K562 (cell line): ENCODE measurements at regions not wholly inside any gene's neighbourhood (a gene's known extent, or its start where the extent isn't known, plus 50 kb on each side); places are given as distances from the start of the nearest gene placed in this dataset.

Source experiments
- ATAC-seq: fragments of 200-7000 bp; cut with Tn5 transposase; 3 replicates; pipeline ENCODE4 v1.9.1; 2020; ENCODE audit warnings: moderate library complexity
- BruUV-seq: library from RNA; stranded (reverse); fragments of 400-500 nt; replicated peaks from 2 replicates; lab custom pipeline; 2021; lab: Mats Ljungman, UMichigan
- CTCF ChIA-PET: fragments of 300-600 bp; formaldehyde crosslinking; extraction: SDS; loops from one replicate; lab custom pipeline; 2021; ENCODE audit warnings: low intra/inter-chr PET ratio; lab: Yijun Ruan, JAX
- POLR2A ChIA-PET: fragments of 300-600, 350-650 bp; sonication (Branson Sonifier 250); formaldehyde crosslinking; extraction: SDS; loops from one replicate; lab custom pipeline; 2021; ENCODE audit warnings: antibody characterized with exemption, inconsistent platforms; lab: Yijun Ruan, JAX
- DNase-seq, 4 experiments: peaks; one replicate each; pipeline versions ENCODE4 v3.0.0 to v3.0.0-alpha.2; 2011 to 2018; ENCODE audit warnings: low spot score in 3 of 4, mixed read lengths in 3 of 4; ENCODE audit errors: extremely low read depth in 1 of 4
- FAIRE-seq: peaks from 2 replicates; lab custom pipeline; 2011; peaks lifted over from hg19 to GRCh38; lab: Jason Lieb, UNC
- H2AFZ ChIP-seq: 2 replicates; pipeline ENCODE4 v1.6.0; 2011; ENCODE audit warnings: low read depth, low read length, control low read depth, inconsistent platforms
- H3K27ac ChIP-seq: fragments of 200-600 bp; 3 replicates; pipeline ENCODE4 v1.8.0; 2011; ENCODE audit warnings: low read depth, mild to moderate bottlenecking, control low read depth, inconsistent platforms, low read length, moderate library complexity, mixed read lengths; ENCODE audit errors: extremely low read depth
- H3K27me3 ChIP-seq, 2 experiments: fragments of 300-600 bp in 1 of 2; 2 replicates in 1 of 2; 3 replicates in 1 of 2; pipeline versions ENCODE4 v1.6.0 to v1.8.0; 2011; ENCODE audit warnings: inconsistent platforms in 2 of 2, low read length in 2 of 2, mild to moderate bottlenecking in 1 of 2, mixed read lengths in 1 of 2, moderate library complexity in 1 of 2; ENCODE audit not compliant: control insufficient read depth in 2 of 2, insufficient read depth in 2 of 2
- H3K36me3 ChIP-seq: fragments of 300-600 bp; 3 replicates; pipeline ENCODE4 v1.8.0; 2011; ENCODE audit warnings: mild to moderate bottlenecking, low read length, inconsistent platforms; ENCODE audit not compliant: control insufficient read depth, insufficient read depth
- H3K4me1 ChIP-seq, 2 experiments: fragments of 200-600 bp in 1 of 2; replicated peaks in 1 of 2; 2 replicates in 1 of 2; 3 replicates in 1 of 2; pipeline versions ENCODE4 v1.5.1 to v1.8.0; 2011; ENCODE audit warnings: inconsistent platforms in 2 of 2, low read length in 2 of 2, mild to moderate bottlenecking in 1 of 2, mixed read lengths in 1 of 2, moderate library complexity in 1 of 2; ENCODE audit not compliant: control insufficient read depth in 2 of 2, insufficient read depth in 2 of 2
- H3K4me2 ChIP-seq: 2 replicates; pipeline ENCODE4 v1.6.1; 2011; ENCODE audit warnings: low read length, control low read depth, inconsistent platforms, mixed read lengths; ENCODE audit not compliant: insufficient read depth
- H3K4me3 ChIP-seq: fragments of 200-600 bp; sonication (generic), shearing (Covaris generic); 2 replicates; pipeline ENCODE4 v1.5.1; 2016; ENCODE audit warnings: control low read depth, inconsistent platforms
- H3K79me2 ChIP-seq: fragments of 200-600 bp; 3 replicates; pipeline ENCODE4 v1.8.0; 2011; ENCODE audit warnings: low read length, inconsistent platforms; ENCODE audit not compliant: control insufficient read depth, insufficient read depth
- H3K9ac ChIP-seq, 2 experiments: 2 replicates each; pipeline versions ENCODE4 v1.6.0 to v1.6.1; 2011; ENCODE audit warnings: low read depth in 2 of 2, low read length in 2 of 2, control low read depth in 1 of 2, inconsistent platforms in 1 of 2, mild to moderate bottlenecking in 1 of 2, mixed read lengths in 1 of 2; ENCODE audit not compliant: insufficient read depth in 1 of 2
- H3K9me1 ChIP-seq: one replicate; pipeline ENCODE4 v1.6.0; 2011; ENCODE audit warnings: inconsistent platforms, mild to moderate bottlenecking, low read length, moderate library complexity; ENCODE audit not compliant: control insufficient read depth, insufficient read depth
- H3K9me3 ChIP-seq: replicated peaks from 2 replicates; pipeline ENCODE4 v1.5.1; 2011; ENCODE audit warnings: low read depth, low read length, inconsistent platforms; ENCODE audit not compliant: control insufficient read depth, insufficient read depth
- H4K20me1 ChIP-seq: replicated peaks from 2 replicates; pipeline ENCODE4 v1.6.1; 2011; ENCODE audit warnings: low read length, inconsistent platforms, mixed read lengths; ENCODE audit not compliant: control insufficient read depth, insufficient read depth
- EHMT2 ChIP-seq: fragments of 450-650 bp; IDR thresholded peaks from 2 replicates; pipeline ENCODE4 v1.6.1; 2018; ENCODE audit warnings: antibody characterized with exemption
- FOXP1 ChIP-seq: sonication (generic); formaldehyde crosslinking; IDR thresholded peaks from 2 replicates; pipeline ENCODE4 v1.8.0; 2022; ENCODE audit warnings: mild to moderate bottlenecking, missing genetic modification reagents
- IFI16 ChIP-seq: fragments of 250-450 bp; sonication (Bioruptor Pico); IDR thresholded peaks from 2 replicates; pipeline ENCODE4 v2.1.2; 2022; ENCODE audit warnings: mild to moderate bottlenecking, inconsistent platforms
- PHF20 ChIP-seq: fragments of 450-650 bp; IDR thresholded peaks from 2 replicates; pipeline ENCODE4 v1.6.1; 2018; ENCODE audit not compliant: partially characterized antibody
- RBM22 ChIP-seq: fragments of 200-400 bp; formaldehyde crosslinking; IDR thresholded peaks from 2 replicates; pipeline ENCODE4 v1.6.1; 2018; ENCODE audit warnings: low read length, low read depth; ENCODE audit not compliant: poor library complexity, severe bottlenecking
- RBM34 ChIP-seq: fragments of 200-400 bp; formaldehyde crosslinking; IDR thresholded peaks from 2 replicates; pipeline ENCODE4 v1.6.1; 2018; ENCODE audit warnings: low read length, borderline replicate concordance; ENCODE audit not compliant: insufficient read depth
- ZNF764 ChIP-seq: fragments of 250-450 bp; sonication (Bioruptor Pico); IDR thresholded peaks from 2 replicates; pipeline ENCODE4 v1.4.0; 2020; ENCODE audit warnings: low read depth, mild to moderate bottlenecking, moderate library complexity
- WGBS: fragments of 100-300 bp; shearing (Covaris generic); methylation state at CpG from one replicate; pipeline ENCODE4 v1.1.6; 2016; ENCODE audit warnings: low coverage, mixed read lengths; ENCODE audit not compliant: insufficient coverage; ENCODE audit errors: missing lambda C conversion rate; 5-methylcytosine and 5-hydroxymethylcytosine counted together
- in situ Hi-C: fragments of 300-500 bp; cut with MboI; formaldehyde crosslinking; loops from 4 replicates; pipeline ENCODE4 v1.15.0; 2018; ENCODE audit warnings: inconsistent platforms, mixed read lengths
- intact Hi-C: fragments of 100-400 bp; cut with micrococcal nuclease; formaldehyde crosslinking; loops from 2 replicates; pipeline ENCODE4 v1.14.2; 2022
- TF ChIP-seq, protein P1 (sequence below): fragments of 150-350 bp; conservative IDR thresholded peaks from 2 replicates; pipeline ENCODE4 v1.6.1; 2014; ENCODE audit warnings: low read length
- TF ChIP-seq, protein P2 (sequence below), 2 experiments: fragments of 450-650 bp; formaldehyde crosslinking in 1 of 2; IDR thresholded peaks; 2 replicates each; pipeline versions ENCODE4 v1.4.0 to v1.6.1; 2014 to 2020; ENCODE audit warnings: mild to moderate bottlenecking in 2 of 2, borderline replicate concordance in 1 of 2, low read depth in 1 of 2

DNA sequence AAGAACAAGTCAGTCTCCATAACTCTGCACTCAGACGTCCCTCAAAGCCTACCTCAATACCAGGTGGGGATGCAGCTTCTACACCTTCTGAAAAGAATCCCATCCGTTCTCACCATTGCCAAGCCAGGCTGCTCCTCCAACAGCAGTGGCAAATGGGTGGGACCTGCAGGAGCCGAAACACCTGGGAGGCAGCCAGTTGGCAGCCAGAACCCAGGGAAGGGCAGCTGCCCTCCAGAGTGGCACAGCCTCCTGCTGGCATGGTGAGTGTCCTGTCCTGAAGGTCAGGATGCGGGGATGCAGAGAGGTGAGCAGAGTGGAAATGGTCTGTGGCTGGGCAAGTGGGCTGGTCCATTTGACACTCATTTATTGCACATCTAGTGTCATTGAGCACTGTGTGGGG, 210.6 kb upstream of the CDH4 start (continued):
- TF ChIP-seq, protein P1, sequence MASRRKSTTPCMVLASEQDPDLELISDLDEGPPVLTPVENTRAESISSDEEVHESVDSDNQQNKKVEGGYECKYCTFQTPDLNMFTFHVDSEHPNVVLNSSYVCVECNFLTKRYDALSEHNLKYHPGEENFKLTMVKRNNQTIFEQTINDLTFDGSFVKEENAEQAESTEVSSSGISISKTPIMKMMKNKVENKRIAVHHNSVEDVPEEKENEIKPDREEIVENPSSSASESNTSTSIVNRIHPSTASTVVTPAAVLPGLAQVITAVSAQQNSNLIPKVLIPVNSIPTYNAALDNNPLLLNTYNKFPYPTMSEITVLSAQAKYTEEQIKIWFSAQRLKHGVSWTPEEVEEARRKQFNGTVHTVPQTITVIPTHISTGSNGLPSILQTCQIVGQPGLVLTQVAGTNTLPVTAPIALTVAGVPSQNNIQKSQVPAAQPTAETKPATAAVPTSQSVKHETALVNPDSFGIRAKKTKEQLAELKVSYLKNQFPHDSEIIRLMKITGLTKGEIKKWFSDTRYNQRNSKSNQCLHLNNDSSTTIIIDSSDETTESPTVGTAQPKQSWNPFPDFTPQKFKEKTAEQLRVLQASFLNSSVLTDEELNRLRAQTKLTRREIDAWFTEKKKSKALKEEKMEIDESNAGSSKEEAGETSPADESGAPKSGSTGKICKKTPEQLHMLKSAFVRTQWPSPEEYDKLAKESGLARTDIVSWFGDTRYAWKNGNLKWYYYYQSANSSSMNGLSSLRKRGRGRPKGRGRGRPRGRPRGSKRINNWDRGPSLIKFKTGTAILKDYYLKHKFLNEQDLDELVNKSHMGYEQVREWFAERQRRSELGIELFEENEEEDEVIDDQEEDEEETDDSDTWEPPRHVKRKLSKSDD, result no peak
- TF ChIP-seq FOXP1 (no peak), RBM34 (no peak), IFI16 (CRISPR knock-in tag) (no peak)

DNA sequence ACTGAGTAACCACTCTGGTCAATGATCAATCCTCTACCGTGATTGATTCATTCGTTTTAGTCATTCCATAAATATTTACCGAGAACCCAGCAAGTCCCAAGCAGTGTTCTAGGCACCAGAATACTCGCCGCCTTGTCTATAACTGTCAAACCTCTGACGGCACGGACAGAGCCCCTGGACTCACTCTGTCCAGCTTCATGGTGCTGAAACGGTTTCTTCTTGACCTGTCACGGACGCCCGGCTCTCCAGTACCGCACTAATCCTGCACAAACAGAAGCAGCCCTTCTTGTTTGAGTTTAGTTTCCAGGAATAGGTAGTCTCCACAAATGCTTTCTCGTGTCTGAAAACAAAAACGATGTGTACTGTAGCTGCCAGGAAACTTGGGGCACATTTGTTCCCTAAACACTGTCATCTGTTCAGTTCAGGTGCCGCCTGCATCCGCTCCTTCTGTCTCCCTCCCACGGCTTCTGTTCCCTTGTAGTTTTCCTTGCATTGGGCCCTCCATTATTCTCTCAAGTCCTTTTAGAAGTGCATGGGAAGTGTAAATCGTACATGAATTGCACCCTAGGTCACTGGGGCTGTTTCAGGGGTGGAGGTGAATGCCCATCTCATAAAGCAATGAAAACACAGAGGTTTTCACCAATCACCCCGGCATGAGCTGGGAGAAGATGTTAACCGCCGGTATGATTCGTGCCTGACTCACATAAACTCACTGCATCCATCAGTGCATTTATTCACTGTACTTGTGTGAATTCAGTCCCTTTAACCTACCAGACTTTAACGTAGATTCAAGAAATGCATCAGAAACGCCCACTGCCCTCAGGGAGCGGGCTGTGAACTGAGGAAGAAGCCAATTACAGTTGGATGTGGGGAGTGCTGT, 209.3 kb upstream of the CDH4 start:
- BruUV-seq, result no TSS peak
- ATAC-seq, result no peak
- WGBS, result 0% methylated on average over 25 of the region's 25 CpGs

More for the DNA sequence above, 209.3 kb upstream of the CDH4 start:
- DNase-seq, result peak in 1 of 4 experiments; percentile 1
- no peaks in the 10 kb centered on the region for H3K36me3 ChIP-seq
- CTCF ChIA-PET, result no interaction called here
- no peaks in the 10 kb centered on the region for H3K79me2 ChIP-seq
- H4K20me1 ChIP-seq, result no peaks in the 10 kb centered on the region
- no peak for FAIRE-seq
- in situ Hi-C loops (no loop called here), intact Hi-C loops (no loop called here)
- H3K9me3 ChIP-seq, result no peaks in the 10 kb centered on the region
- peaks cover 0 to 3% of the 10 kb centered on the region in 2 experiments; a peak in 1 of 5 replicates for H3K27me3 ChIP-seq
- H3K27ac ChIP-seq, result no peak overlapping the region
- H3K4me2 ChIP-seq, result no peak overlapping the region
- H3K9me1 ChIP-seq, result no peaks in the 10 kb centered on the region
- H3K9ac ChIP-seq, result no peak overlapping the region
- POLR2A ChIA-PET, result no interaction called here
- no peaks in the 10 kb centered on the region for H3K4me1 ChIP-seq
- H2AFZ ChIP-seq, result no peak overlapping the region
- no peak overlapping the region for H3K4me3 ChIP-seq
- TF ChIP-seq, protein P2, sequence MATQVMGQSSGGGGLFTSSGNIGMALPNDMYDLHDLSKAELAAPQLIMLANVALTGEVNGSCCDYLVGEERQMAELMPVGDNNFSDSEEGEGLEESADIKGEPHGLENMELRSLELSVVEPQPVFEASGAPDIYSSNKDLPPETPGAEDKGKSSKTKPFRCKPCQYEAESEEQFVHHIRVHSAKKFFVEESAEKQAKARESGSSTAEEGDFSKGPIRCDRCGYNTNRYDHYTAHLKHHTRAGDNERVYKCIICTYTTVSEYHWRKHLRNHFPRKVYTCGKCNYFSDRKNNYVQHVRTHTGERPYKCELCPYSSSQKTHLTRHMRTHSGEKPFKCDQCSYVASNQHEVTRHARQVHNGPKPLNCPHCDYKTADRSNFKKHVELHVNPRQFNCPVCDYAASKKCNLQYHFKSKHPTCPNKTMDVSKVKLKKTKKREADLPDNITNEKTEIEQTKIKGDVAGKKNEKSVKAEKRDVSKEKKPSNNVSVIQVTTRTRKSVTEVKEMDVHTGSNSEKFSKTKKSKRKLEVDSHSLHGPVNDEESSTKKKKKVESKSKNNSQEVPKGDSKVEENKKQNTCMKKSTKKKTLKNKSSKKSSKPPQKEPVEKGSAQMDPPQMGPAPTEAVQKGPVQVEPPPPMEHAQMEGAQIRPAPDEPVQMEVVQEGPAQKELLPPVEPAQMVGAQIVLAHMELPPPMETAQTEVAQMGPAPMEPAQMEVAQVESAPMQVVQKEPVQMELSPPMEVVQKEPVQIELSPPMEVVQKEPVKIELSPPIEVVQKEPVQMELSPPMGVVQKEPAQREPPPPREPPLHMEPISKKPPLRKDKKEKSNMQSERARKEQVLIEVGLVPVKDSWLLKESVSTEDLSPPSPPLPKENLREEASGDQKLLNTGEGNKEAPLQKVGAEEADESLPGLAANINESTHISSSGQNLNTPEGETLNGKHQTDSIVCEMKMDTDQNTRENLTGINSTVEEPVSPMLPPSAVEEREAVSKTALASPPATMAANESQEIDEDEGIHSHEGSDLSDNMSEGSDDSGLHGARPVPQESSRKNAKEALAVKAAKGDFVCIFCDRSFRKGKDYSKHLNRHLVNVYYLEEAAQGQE (IDR thresholded peaks at IDR 0.05; ENCODE audit: borderline replicate concordance), result peak; percentile 79
- TF ChIP-seq, protein P2 (CRISPR knock-in tag; IDR thresholded peaks at IDR 0.05; ENCODE audit: low read depth), result no peak
- TF ChIP-seq ZNF764 (CRISPR knock-in tag) (no peak), PHF20 (no peak), EHMT2 (peak; percentile 34; the same call in 1 of the 2 replicates), RBM22 (no peak)
